Neural cell (in vitro differentiated cells): ENCODE measurements at regions not wholly inside any gene's neighbourhood (a gene's known extent, or its start where the extent isn't known, plus 50 kb on each side); places are given as distances from the start of the nearest gene placed in this dataset.

Experiments used
- H2AFZ ChIP-seq: fragments of 200-600, 300-800 bp; sonication (generic), shearing (Covaris generic); 2 replicates; pipeline ENCODE4 v1.6.0; 2014; ENCODE audit warnings: low read depth, mild to moderate bottlenecking, antibody characterized with exemption, low read length, moderate library complexity
- H3F3A ChIP-seq: fragments of 200-600 bp; shearing (Covaris generic); 2 replicates; pipeline ENCODE4 v1.6.1; 2016; ENCODE audit warnings: mild to moderate bottlenecking, moderate library complexity, mixed read lengths, antibody characterized with exemption, low read length; ENCODE audit not compliant: insufficient read depth, poor library complexity, severe bottlenecking
- H3K27ac ChIP-seq: fragments of 200-600, 300-800 bp; sonication (generic), shearing (Covaris generic); 2 replicates; pipeline ENCODE4 v1.5.1; 2014; ENCODE audit warnings: mild to moderate bottlenecking, low read length, moderate library complexity
- H3K27me3 ChIP-seq: fragments of 300-800, 200-600 bp; sonication (generic), shearing (Covaris generic); 2 replicates; pipeline ENCODE4 v1.6.0; 2014; ENCODE audit warnings: mild to moderate bottlenecking, low read depth, low read length, moderate library complexity; ENCODE audit not compliant: insufficient read depth
- H3K36me3 ChIP-seq: fragments of 300-800, 200-600 bp; sonication (generic), shearing (Covaris generic); 2 replicates; pipeline ENCODE4 v1.5.1; 2014; ENCODE audit warnings: mild to moderate bottlenecking, antibody characterized with exemption, low read length, moderate library complexity; ENCODE audit not compliant: insufficient read depth
- H3K4me2 ChIP-seq: fragments of 300-800, 200-600 bp; sonication (generic), shearing (Covaris generic); 2 replicates; pipeline ENCODE4 v1.6.0; 2014; ENCODE audit warnings: mild to moderate bottlenecking, low read length
- H3K4me3 ChIP-seq: fragments of 300-800, 200-600 bp; sonication (generic), shearing (Covaris generic); 2 replicates; pipeline ENCODE4 v1.5.1; 2014; ENCODE audit warnings: mild to moderate bottlenecking, low read length, moderate library complexity
- H3K79me2 ChIP-seq: fragments of 200-600 bp; shearing (Covaris generic); replicated peaks from 2 replicates; pipeline ENCODE4 v1.6.0; 2014; ENCODE audit warnings: mild to moderate bottlenecking, low read length, moderate library complexity; ENCODE audit not compliant: insufficient read depth
- H3K9ac ChIP-seq: fragments of 300-800, 200-600 bp; sonication (generic), shearing (Covaris generic); 2 replicates; pipeline ENCODE4 v1.6.1; 2016; ENCODE audit warnings: mild to moderate bottlenecking, low read length, mixed read lengths
- H3K9me2 ChIP-seq: fragments of 200-600 bp; shearing (Covaris generic); 2 replicates; pipeline ENCODE4 v1.6.1; 2016; ENCODE audit warnings: mild to moderate bottlenecking, low read length, mixed read lengths; ENCODE audit not compliant: insufficient read depth
- H3K9me3 ChIP-seq: fragments of 200-600, 300-800 bp; sonication (generic), shearing (Covaris generic); 2 replicates; pipeline ENCODE4 v1.6.1; 2016; ENCODE audit warnings: mild to moderate bottlenecking, mixed run types, low read length, moderate library complexity, mixed read lengths
- H4K20me1 ChIP-seq: fragments of 200-600 bp; shearing (Covaris generic); 2 replicates; pipeline ENCODE4 v1.6.1; 2016; ENCODE audit warnings: mild to moderate bottlenecking, mixed run types; ENCODE audit not compliant: insufficient read depth
- EP300 ChIP-seq: fragments of 450-650 bp; conservative IDR thresholded peaks from 2 replicates; pipeline ENCODE4 v1.6.1; 2014; ENCODE audit warnings: antibody characterized with exemption, mild to moderate bottlenecking, moderate library complexity; ENCODE audit not compliant: poor library complexity, severe bottlenecking
- EZH2 ChIP-seq: fragments of 200-600, 300-800 bp; shearing (Covaris generic), sonication (generic); IDR thresholded peaks from 2 replicates; pipeline ENCODE4 v1.6.1; 2014; ENCODE audit warnings: antibody characterized with exemption, low read length, borderline replicate concordance, mild to moderate bottlenecking; ENCODE audit not compliant: insufficient read depth, poor library complexity, severe bottlenecking
- MXI1 ChIP-seq: fragments of 450-650 bp; conservative IDR thresholded peaks from 2 replicates; pipeline ENCODE4 v1.6.1; 2014; ENCODE audit warnings: antibody characterized with exemption, mild to moderate bottlenecking; ENCODE audit not compliant: poor library complexity, severe bottlenecking
- POLR2AphosphoS5 ChIP-seq: IDR thresholded peaks from 2 replicates; pipeline ENCODE4 v1.6.1; 2012
- RAD21 ChIP-seq: fragments of 450-650 bp; conservative IDR thresholded peaks from 2 replicates; pipeline ENCODE4 v1.6.1; 2014; ENCODE audit warnings: antibody characterized with exemption, mild to moderate bottlenecking, moderate library complexity
- SMC3 ChIP-seq: fragments of 450-650 bp; conservative IDR thresholded peaks from 2 replicates; pipeline ENCODE4 v1.6.1; 2014; ENCODE audit warnings: antibody characterized with exemption, mild to moderate bottlenecking, moderate library complexity; ENCODE audit not compliant: poor library complexity
- TAF1 ChIP-seq: IDR thresholded peaks from 2 replicates; pipeline ENCODE4 v1.6.1; 2012; ENCODE audit warnings: low read depth
- TF ChIP-seq, protein P1 (sequence below): IDR thresholded peaks from 2 replicates; pipeline ENCODE4 v1.6.1; 2012; ENCODE audit warnings: borderline replicate concordance
- TF ChIP-seq, protein P2 (sequence below): fragments of 450-650 bp; IDR thresholded peaks from 2 replicates; pipeline ENCODE4 v1.5.1; 2014; ENCODE audit warnings: antibody characterized with exemption, mild to moderate bottlenecking, moderate library complexity; ENCODE audit not compliant: poor library complexity, severe bottlenecking

DNA sequence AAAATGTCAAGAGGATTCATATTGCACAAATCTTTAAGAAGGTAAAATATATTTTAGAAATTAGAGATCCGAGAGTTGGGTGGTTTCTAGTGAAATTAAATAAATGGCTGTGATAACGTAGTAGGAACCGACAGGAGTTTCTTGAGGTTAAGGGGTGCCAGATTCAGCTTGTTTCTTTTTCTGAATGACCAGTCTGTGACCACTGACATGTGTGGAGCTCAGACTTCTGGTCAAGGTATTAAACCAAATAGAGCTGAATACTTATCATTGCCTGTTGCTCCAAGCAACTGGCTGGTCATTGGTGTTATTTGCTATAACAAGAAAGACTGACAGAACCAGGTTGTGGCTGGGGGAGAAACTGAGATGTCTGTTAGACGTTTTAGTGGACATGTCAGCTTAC, 408.2 kb upstream of the HS6ST1 start:
- H3K27ac ChIP-seq, result no peak overlapping the region
- TF ChIP-seq RAD21 (no peak), TAF1 (no peak), SMC3 (no peak), POLR2AphosphoS5 (no peak), EZH2 (no peak), EP300 (no peak), MXI1 (no peak)
- TF ChIP-seq, protein P1, sequence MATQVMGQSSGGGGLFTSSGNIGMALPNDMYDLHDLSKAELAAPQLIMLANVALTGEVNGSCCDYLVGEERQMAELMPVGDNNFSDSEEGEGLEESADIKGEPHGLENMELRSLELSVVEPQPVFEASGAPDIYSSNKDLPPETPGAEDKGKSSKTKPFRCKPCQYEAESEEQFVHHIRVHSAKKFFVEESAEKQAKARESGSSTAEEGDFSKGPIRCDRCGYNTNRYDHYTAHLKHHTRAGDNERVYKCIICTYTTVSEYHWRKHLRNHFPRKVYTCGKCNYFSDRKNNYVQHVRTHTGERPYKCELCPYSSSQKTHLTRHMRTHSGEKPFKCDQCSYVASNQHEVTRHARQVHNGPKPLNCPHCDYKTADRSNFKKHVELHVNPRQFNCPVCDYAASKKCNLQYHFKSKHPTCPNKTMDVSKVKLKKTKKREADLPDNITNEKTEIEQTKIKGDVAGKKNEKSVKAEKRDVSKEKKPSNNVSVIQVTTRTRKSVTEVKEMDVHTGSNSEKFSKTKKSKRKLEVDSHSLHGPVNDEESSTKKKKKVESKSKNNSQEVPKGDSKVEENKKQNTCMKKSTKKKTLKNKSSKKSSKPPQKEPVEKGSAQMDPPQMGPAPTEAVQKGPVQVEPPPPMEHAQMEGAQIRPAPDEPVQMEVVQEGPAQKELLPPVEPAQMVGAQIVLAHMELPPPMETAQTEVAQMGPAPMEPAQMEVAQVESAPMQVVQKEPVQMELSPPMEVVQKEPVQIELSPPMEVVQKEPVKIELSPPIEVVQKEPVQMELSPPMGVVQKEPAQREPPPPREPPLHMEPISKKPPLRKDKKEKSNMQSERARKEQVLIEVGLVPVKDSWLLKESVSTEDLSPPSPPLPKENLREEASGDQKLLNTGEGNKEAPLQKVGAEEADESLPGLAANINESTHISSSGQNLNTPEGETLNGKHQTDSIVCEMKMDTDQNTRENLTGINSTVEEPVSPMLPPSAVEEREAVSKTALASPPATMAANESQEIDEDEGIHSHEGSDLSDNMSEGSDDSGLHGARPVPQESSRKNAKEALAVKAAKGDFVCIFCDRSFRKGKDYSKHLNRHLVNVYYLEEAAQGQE, result no peak
- TF ChIP-seq, protein P2, sequence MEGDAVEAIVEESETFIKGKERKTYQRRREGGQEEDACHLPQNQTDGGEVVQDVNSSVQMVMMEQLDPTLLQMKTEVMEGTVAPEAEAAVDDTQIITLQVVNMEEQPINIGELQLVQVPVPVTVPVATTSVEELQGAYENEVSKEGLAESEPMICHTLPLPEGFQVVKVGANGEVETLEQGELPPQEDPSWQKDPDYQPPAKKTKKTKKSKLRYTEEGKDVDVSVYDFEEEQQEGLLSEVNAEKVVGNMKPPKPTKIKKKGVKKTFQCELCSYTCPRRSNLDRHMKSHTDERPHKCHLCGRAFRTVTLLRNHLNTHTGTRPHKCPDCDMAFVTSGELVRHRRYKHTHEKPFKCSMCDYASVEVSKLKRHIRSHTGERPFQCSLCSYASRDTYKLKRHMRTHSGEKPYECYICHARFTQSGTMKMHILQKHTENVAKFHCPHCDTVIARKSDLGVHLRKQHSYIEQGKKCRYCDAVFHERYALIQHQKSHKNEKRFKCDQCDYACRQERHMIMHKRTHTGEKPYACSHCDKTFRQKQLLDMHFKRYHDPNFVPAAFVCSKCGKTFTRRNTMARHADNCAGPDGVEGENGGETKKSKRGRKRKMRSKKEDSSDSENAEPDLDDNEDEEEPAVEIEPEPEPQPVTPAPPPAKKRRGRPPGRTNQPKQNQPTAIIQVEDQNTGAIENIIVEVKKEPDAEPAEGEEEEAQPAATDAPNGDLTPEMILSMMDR, result no peak
- H3K36me3 ChIP-seq, result no peaks in the 10 kb centered on the region

DNA sequence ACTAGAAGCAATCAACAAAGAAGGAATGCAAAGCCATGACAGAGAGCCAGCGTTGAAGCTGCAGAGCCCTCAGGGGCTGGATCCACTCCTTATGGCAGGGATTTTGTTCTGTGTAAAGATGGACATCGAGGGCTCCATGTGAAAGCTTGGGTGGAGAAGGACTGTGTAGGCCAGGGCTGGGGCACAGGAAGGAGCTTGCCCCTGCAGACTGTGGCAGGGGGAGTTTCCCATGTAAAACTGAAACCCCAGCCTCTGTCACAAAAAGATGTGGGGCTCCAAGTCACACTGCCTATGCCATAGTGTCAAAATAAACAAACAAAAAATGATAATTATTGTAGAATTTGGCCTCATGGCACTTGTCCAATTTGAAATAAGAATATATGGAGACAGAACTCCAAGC, 408.7 kb upstream of the HS6ST1 start:
- no peaks in the 10 kb centered on the region for H3K9me2 ChIP-seq
- no peak overlapping the region for H3K4me3 ChIP-seq
- H3K79me2 ChIP-seq, result no peaks in the 10 kb centered on the region
- H3K4me2 ChIP-seq, result no peak overlapping the region
- H3F3A ChIP-seq, result no peaks in the 10 kb centered on the region
- no peak overlapping the region for H3K27ac ChIP-seq
- no peak overlapping the region for H3K9ac ChIP-seq
- H3K36me3 ChIP-seq, result no peaks in the 10 kb centered on the region
- no peaks in the 10 kb centered on the region for H3K27me3 ChIP-seq
- H2AFZ ChIP-seq, result no peak overlapping the region
- H4K20me1 ChIP-seq, result no peaks in the 10 kb centered on the region
- no peaks in the 10 kb centered on the region for H3K9me3 ChIP-seq
- TF ChIP-seq SMC3 (no peak), EZH2 (no peak), EP300 (no peak), RAD21 (no peak), MXI1 (no peak), TAF1 (no peak), POLR2AphosphoS5 (no peak)
- TF ChIP-seq, protein P1, result no peak
- TF ChIP-seq, protein P2, result no peak

More for the DNA sequence above, 408.2 kb upstream of the HS6ST1 start:
- no peak overlapping the region for H3K4me2 ChIP-seq
- no peak overlapping the region for H3K9ac ChIP-seq
- no peaks in the 10 kb centered on the region for H3F3A ChIP-seq
- no peaks in the 10 kb centered on the region for H3K79me2 ChIP-seq
- H2AFZ ChIP-seq, result no peak overlapping the region
- no peaks in the 10 kb centered on the region for H3K27me3 ChIP-seq
- no peaks in the 10 kb centered on the region for H4K20me1 ChIP-seq
- H3K9me3 ChIP-seq, result no peaks in the 10 kb centered on the region
- H3K4me3 ChIP-seq, result no peak overlapping the region
- H3K9me2 ChIP-seq, result no peaks in the 10 kb centered on the region
